Ureter (tissue), 1 donor: ENCODE measurements at regions not wholly inside any gene's neighbourhood (a gene's known extent, or its start where the extent isn't known, plus 50 kb on each side); places are given as distances from the start of the nearest gene placed in this dataset.
"Not testable (repeated sequence)": the region's sequence is repeated elsewhere in the genome, so short reads cannot be mapped to it uniquely, and the experiment has no call there.

Experiments
- DNase-seq: peaks from one replicate; pipeline ENCODE4 v3.0.0-alpha.2; 2020; ENCODE audit warnings: low spot score
- donor health status: DM: yes; HTN: yes; CAD: no.

- DNase-seq = peak; percentile 23
Measured at GRCh38 chr21:9695759-9696158, 825.6 kb upstream of the TPTE start.

GRCh38 chr21:9697751-9698150, 823.6 kb upstream of the TPTE start:
- DNase-seq = not testable (repeated sequence)

GRCh38 chr21:9705016-9705415, 816.4 kb upstream of the TPTE start:
- DNase-seq = not testable (repeated sequence)

DNA sequence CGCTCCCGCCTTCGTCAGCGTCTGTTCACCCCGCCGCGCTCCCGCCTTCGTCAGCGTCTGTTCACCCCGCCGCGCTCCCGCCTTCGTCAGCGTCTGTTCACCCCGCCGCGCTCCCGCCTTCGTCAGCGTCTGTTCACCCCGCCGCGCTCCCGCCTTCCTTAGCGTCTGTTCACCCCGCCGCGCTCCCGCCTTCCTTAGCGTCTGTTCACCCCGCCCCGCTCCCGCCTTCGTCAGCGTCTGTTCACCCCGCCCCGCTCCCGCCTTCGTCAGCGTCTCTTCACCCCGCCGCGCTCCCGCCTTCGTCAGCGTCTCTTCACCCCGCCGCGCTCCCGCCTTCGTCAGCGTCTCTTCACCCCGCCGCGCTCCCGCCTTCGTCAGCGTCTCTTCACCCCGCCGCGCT, 815.9 kb upstream of the TPTE start:
- DNase-seq = not testable (repeated sequence)

DNA sequence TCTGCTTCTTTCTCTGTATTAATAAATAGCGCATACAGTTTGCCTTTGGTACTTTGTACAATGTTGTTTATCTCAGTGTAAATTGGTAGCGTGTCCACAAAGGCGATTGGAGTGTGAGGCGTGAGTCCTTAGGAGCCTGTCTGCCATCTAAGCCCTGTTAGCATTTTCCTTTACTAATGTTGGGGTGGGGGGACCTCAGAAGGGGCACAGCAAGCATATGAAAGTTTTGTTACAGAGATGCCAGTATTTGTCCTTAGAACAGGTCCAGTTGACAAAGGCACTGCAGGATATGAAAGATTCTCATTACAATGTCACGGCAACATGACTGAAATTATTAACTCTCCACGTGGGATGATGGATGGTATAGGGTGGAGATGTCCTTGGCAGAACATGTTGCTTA, 796.8 kb upstream of the TPTE start:
- not testable (repeated sequence) for DNase-seq

- DNase-seq = not testable (repeated sequence)
Measured at GRCh38 chr21:9727187-9727586, 794.2 kb upstream of the TPTE start.

DNA sequence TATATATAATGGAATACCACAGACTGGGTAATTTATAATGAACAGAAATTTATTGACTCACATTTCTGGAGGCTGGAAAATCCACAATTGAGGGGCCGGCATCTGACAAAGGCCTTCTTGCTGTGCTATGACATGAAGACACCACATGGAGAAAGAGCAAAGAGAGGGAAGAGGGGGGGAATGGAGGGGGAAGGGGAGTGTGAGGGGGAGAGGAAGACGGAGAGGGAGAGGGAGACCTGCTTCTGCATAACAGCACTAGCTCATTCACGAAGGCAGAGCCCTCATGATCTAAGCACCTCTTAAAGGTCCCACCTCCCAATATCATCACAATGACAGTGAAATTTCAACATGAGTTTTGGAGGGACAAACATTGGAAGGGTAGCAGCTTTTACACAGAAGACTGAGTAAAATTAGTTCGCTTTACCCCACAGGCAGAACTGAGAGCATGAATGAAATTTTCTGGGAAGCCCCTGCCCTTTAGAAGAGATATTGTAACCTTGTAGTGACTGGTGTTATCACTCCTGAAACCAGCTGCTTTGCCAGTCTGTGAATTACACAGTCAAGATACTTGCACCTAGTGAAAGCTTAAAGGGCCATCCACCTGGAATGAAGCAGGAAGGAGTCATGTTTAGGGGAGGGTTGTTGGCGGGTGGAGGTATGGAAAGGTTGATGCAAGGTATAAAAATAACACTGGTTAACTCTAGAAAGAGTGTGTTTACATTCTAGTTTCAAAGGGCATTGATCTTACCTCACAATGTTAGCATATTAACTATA, 793.0 kb upstream of the TPTE start:
- DNase-seq = not testable (repeated sequence)

GRCh38 chr21:9730866-9731265, 790.5 kb upstream of the TPTE start:
- no peak for DNase-seq

DNA sequence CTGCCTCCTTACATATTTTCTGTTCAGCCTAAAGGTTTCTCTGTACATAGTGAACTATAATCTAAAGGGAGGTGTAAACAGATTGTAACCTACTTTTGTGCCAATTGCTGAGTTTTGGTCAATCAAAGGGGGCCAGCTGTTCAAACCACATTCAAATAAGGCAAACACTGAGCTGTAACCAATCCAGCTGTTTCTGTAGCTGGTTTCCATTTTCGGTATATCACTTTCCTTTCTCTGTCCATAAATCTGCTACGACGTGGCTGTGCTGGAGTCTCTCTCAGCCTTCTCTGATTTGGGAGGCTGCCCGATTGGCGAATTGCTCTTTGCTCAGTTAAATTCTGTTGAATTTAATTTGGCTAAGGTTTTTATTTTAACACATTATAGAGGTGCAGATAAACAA, 790.1 kb upstream of the TPTE start:
- DNase-seq = not testable (repeated sequence)

- DNase-seq = not testable (repeated sequence)
Measured at GRCh38 chr21:9732605-9733004, 788.8 kb upstream of the TPTE start.

GRCh38 chr21:9733761-9734558, 787.4 kb upstream of the TPTE start:
- not testable (repeated sequence) for DNase-seq

GRCh38 chr21:9735421-9735961, 785.9 kb upstream of the TPTE start:
- DNase-seq = no peak

GRCh38 chr21:9737301-9737700, 784.1 kb upstream of the TPTE start:
- DNase-seq = not testable (repeated sequence)

GRCh38 chr21:9737871-9738515, 783.4 kb upstream of the TPTE start:
- not testable (repeated sequence) for DNase-seq

DNA sequence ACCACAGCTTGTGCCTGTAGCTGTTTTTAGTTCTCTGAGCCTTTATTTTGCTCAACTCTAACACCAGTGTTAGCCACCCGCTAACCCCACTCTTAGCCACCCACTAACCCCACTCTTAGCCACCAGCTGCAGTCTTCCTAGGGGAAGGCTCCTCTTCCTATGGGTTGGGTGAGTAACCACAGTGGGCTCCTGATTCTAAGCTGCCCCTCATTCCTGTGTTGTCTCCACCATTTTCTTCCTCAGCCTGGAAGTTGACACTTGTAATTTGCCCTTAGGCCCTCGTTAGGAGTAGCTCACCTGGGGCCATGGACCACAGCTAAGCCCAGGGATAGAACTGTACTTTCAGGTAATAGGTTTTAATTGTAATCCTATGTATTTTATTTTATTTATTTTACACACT, 782.9 kb upstream of the TPTE start:
- no peak for DNase-seq

DNA sequence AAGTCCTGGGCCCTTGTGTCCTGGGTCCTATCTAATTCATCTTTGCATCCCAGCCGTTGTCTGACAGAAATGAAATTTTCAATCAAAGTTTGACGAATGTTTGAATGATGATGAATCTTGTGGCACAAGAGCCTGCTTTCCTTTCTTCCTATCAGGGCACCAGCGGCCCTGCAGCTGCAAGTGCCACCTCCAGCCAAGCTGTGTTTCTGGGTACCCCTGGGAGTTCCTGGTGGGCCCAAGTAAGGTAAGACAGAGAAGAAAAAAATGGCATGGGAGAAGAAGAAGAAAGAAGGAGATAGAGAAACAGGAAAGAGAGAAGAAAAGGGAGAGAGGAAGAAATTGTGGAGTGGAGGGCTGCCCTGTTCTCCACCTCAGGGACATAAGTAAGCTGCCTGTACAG, 782.1 kb upstream of the TPTE start:
- DNase-seq = no peak

DNA sequence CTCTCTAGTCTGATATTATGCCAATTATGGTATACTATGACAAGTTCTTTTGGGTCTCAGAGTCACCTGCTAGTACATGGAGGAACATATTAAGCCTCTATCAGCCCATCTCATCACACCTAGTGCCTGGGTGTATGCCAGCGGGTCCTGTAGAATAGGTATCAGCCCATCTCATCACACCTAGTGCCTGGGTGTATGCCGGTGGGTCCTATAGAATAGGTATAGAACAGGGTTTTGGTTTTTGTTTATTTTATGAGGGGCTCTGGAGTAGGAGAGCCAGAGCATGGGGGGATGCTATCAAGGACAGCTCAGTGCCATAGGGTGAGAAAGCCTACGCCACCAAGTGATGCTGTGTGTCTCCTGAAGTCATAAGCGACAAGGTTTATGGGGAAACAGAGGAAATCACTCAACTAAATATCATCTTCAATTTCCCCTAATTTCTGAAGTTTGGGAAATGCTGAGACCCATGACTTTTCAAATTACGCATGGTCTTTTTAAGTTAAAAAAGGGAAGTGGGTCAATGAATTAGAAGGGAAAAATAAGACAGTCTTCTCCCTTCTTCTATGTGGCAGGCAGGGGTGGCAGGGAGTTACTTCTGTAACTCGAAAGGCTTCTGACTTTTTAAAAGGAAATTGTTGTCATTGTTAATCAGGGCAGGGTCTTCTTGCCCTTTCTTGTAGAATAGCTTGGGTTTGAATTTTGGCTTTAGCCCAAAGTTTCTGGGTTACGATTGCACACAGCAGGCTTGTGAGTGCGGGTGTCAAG, 781.0 kb upstream of the TPTE start:
- not testable (repeated sequence) for DNase-seq

- not testable (repeated sequence) for DNase-seq
Measured at GRCh38 chr21:9740991-9741742, 780.2 kb upstream of the TPTE start.

- not testable (repeated sequence) for DNase-seq
Measured at GRCh38 chr21:9743566-9743965, 777.8 kb upstream of the TPTE start.

DNA sequence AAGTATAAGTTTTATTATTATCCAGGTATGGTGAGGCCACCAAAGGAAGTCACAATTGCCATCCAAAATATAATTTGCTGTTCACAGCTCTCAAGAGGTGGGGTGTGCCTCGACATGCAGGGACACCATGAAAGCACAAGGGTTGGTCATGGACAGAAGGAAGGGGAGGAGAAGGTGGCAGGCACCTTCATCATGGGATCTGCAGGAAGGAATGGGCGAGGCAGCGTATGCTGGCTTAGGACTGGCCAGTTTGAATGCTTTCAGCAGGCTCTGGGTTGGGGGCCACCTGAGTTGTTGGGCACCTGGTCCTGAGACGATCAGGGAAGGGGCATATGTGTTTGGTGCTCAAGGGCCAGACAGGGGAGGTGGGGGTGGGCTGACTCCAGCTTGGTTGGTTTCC, 777.2 kb upstream of the TPTE start:
- not testable (repeated sequence) for DNase-seq

DNA sequence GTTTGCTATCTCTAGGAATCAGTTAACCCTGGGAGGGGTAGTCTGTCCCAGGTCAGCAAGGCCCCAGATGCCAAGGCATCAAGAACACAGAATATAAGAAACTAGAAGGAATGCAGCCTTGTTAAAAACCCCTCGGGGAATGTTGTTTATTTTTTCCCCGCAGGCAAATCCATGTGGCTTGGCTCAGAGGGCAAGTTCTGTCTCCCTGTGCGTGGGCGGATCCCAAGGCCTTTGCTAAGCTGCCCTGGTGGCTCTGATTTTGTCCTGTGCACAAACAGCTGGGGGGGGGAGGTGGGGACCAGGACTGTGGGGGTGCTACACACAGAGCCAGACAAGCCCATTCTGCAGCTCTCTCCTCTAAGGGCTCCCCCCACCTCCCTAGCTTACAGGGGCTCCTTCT, 776.8 kb upstream of the TPTE start:
- DNase-seq = not testable (repeated sequence)
